Transverse colon (tissue), 4 donors: ENCODE measurements at regions not wholly inside any gene's neighbourhood (a gene's known extent, or its start where the extent isn't known, plus 50 kb on each side); places are given as distances from the start of the nearest gene placed in this dataset.

Source experiments
- DNase-seq: peaks from one replicate; pipeline ENCODE4 v3.0.0-alpha.2; 2019
- H3K27ac ChIP-seq, 4 donors: fragments of 200-600 bp; sonication (generic); 2 replicates each; pipeline ENCODE4 v1.5.1; 2016 to 2018; ENCODE audit warnings: inconsistent platforms in 4 of 4
- H3K27me3 ChIP-seq: fragments of 200-600 bp; sonication (generic); 2 replicates; pipeline ENCODE4 v1.5.1; 2017; ENCODE audit warnings: inconsistent platforms
- H3K36me3 ChIP-seq, 4 donors: fragments of 200-600 bp; sonication (generic); 2 replicates each; pipeline ENCODE4 v1.5.1; 2017 to 2019; ENCODE audit warnings: inconsistent platforms in 4 of 4
- H3K4me1 ChIP-seq, 4 donors: fragments of 200-600 bp; sonication (generic); 2 replicates each; pipeline ENCODE4 v1.5.1; 2017 to 2020; ENCODE audit warnings: inconsistent platforms in 4 of 4
- H3K4me3 ChIP-seq, 4 donors: fragments of 200-600 bp; sonication (generic); 1 replicate in 1 of 4; 2 replicates in 3 of 4; pipeline versions ENCODE4 v1.5.1 to v1.6.1; 2017 to 2019; ENCODE audit warnings: inconsistent platforms in 4 of 4
- H3K9me3 ChIP-seq, 2 donors: fragments of 200-600 bp; sonication (generic); 2 replicates each; pipeline ENCODE4 v1.5.1; 2017 to 2019; ENCODE audit warnings: inconsistent platforms in 2 of 2
- EP300 ChIP-seq: sonication (generic); formaldehyde crosslinking; IDR thresholded peaks from one replicate; pipeline ENCODE4 v1.6.1; 2017; ENCODE audit warnings: antibody characterized with exemption, low read depth
- POLR2A ChIP-seq: fragments of 450-650 bp; IDR thresholded peaks from one replicate; pipeline ENCODE4 v1.6.1; 2016; ENCODE audit warnings: antibody characterized with exemption, mild to moderate bottlenecking, moderate library complexity
- POLR2AphosphoS5 ChIP-seq, 3 donors: sonication (generic); formaldehyde crosslinking; IDR thresholded peaks; one replicate each; pipeline ENCODE4 v1.6.1; 2016; ENCODE audit warnings: antibody characterized with exemption in 3 of 3
- WGBS, 2 donors: methylation state at CpG; one replicate each; pipeline ENCODE4 v1.1.5; 2018; ENCODE audit warnings: low coverage in 1 of 2; 5-methylcytosine and 5-hydroxymethylcytosine counted together
- in situ Hi-C, 4 donors: fragments of 200-750 bp; cut with MboI; loops; one replicate each; pipeline versions ENCODE4 v1.15.0 to v1.15.1; 2017; ENCODE audit warnings: low sequenced_read_pairs in 3 of 4, low pct_ligation_motif_present in 1 of 4, low pct_unique_long_range_greater_than_20kb in 1 of 4
- intact Hi-C: fragments of 100-400 bp; cut with DNase I; formaldehyde crosslinking; loops from one replicate; pipeline ENCODE4 v1.15.1; 2023; ENCODE audit warnings: low total_unique reads
- TF ChIP-seq, protein P1 (sequence below), 5 experiments: fragments of 200-600 bp in 3 of 5; fragments of 450-650 bp in 2 of 5; sonication (generic) in 3 of 5; IDR thresholded peaks; 1 replicate in 2 of 5; 2 replicates in 3 of 5; pipeline ENCODE4 v1.5.1; 2016 to 2017; ENCODE audit warnings: antibody characterized with exemption in 5 of 5, inconsistent platforms in 3 of 5, mild to moderate bottlenecking in 2 of 5, moderate library complexity in 1 of 5

DNA sequence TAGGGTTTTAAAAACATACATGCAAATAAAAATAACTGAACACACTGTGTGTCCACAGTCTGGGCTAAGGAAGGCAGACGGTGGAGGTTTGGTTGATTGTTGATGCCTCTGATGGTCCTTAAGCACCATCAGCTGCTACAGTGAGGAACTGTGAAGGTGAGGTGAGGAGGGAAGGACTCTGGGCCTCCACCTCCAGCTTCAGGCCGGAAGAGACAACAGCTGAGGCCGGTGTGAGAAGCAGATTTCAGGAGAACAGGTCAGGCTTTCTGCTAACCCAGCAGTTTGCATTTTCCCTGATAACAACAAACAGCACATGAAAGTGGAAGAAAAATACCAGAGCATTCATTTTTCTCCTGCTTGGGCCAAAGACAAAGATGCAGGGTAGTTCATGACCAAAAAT is 189.9 kb upstream of the AJAP1 start:
- Histone ChIP-seq H3K36me3 (no peaks in the 10 kb centered on the region), H3K4me3 (no peak overlapping the region), H3K27me3 (no peaks in the 10 kb centered on the region), H3K4me1 (no peaks in the 10 kb centered on the region), H3K27ac (no peak overlapping the region), H3K9me3 (no peaks in the 10 kb centered on the region)
- intact Hi-C loops, result no loop called here
- WGBS, 2 donors, result 80 to 83% methylated on average over 3 of the region's 3 CpGs
- in situ Hi-C loops, result no loop called here
- DNase-seq, result no peak
- TF ChIP-seq POLR2A (no peak), POLR2AphosphoS5 (IDR thresholded peaks at IDR 0.05) (no peak)

GRCh38 chr1:4467241-4467640 is 187.2 kb upstream of the AJAP1 start:
- intact Hi-C loops (no loop called here), in situ Hi-C loops (no loop called here)
- Histone ChIP-seq H3K9me3 (no peaks in the 10 kb centered on the region), H3K4me3 (no peak overlapping the region), H3K36me3 (no peaks in the 10 kb centered on the region), H3K4me1 (no peaks in the 10 kb centered on the region), H3K27me3 (no peaks in the 10 kb centered on the region), H3K27ac (no peak overlapping the region)
- no peak for DNase-seq
- 40 to 74% methylated on average over 1 to 8 of the region's 8 CpGs for WGBS, 2 donors
- TF ChIP-seq EP300, result no peak
- TF ChIP-seq, protein P1, sequence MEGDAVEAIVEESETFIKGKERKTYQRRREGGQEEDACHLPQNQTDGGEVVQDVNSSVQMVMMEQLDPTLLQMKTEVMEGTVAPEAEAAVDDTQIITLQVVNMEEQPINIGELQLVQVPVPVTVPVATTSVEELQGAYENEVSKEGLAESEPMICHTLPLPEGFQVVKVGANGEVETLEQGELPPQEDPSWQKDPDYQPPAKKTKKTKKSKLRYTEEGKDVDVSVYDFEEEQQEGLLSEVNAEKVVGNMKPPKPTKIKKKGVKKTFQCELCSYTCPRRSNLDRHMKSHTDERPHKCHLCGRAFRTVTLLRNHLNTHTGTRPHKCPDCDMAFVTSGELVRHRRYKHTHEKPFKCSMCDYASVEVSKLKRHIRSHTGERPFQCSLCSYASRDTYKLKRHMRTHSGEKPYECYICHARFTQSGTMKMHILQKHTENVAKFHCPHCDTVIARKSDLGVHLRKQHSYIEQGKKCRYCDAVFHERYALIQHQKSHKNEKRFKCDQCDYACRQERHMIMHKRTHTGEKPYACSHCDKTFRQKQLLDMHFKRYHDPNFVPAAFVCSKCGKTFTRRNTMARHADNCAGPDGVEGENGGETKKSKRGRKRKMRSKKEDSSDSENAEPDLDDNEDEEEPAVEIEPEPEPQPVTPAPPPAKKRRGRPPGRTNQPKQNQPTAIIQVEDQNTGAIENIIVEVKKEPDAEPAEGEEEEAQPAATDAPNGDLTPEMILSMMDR (IDR thresholded peaks at IDR 0.05), result no peak

DNA sequence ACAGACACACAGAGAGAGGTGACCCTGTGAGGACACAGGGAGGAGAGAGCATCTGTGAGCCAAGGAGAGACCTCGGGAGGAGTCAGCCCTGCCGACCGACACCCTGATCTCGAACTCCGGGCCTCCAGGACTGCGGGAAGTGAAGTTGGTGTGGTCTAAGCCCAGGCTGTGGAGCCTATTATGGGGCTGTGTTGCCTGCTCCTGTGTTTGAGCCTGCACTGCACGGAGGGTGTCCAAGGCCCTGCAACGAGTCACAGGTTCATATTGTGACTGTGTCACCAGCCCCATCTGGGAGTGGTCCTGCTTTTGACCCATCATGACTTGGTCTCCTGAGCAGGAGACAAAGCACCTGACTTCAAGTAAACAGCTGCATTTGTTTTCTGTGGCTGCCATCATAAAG is 186.0 kb upstream of the AJAP1 start:
- WGBS, 2 donors, result 78% methylated on average over 8 of the region's 8 CpGs; no CpG with 5 or more reads in 1 of the 2 donors
- intact Hi-C loops (no loop called here), in situ Hi-C loops (no loop called here)
- H3K36me3 ChIP-seq, result no peaks in the 10 kb centered on the region
- TF ChIP-seq POLR2A (no peak), EP300 (no peak), POLR2AphosphoS5 (IDR thresholded peaks at IDR 0.05) (no peak)
- TF ChIP-seq, protein P1 (IDR thresholded peaks at IDR 0.05), result no peak
- H3K4me3 ChIP-seq, result no peak overlapping the region
- no peaks in the 10 kb centered on the region for H3K9me3 ChIP-seq
- no peak overlapping the region for H3K27ac ChIP-seq
- no peak for DNase-seq
- no peaks in the 10 kb centered on the region for H3K4me1 ChIP-seq
- H3K27me3 ChIP-seq, result no peaks in the 10 kb centered on the region

DNA sequence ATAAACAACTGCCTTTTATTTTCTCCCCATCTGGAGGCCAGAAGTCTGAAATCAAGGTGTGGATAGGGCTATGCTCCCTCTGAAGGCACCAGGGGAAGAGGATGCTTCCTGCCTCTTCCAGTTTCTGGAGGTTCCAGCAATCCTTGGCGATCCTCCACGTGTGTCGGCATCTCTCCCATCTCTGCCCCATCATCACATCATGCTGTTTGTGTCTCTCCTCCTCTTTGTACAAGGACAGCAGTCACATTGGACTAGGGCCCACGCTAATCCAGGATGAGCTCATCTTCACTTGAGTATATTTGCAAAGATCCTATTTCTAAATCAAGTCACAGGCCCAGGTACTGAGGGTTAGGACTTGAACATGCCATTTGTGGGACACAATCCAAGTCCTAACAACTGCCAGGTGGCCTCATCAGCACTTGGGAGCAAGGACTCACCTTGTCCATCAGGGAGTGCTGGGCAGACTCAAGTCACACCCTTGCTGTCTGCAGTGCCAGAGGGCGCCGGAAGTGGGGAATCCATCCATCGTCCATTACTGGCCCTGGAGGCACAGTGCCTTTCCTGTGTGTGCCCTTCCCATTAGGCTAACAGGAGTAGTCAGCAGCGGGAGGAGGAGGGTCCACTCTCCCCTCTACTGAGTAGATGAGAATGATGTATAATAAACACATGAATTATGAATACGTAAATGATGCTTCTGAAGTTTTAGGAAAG is 185.4 kb upstream of the AJAP1 start:
- H3K27me3 ChIP-seq, result no peaks in the 10 kb centered on the region
- no peak overlapping the region for H3K27ac ChIP-seq
- H3K4me3 ChIP-seq, result no peak overlapping the region
- intact Hi-C loops, result no loop called here
- DNase-seq, result no peak
- H3K9me3 ChIP-seq, result no peaks in the 10 kb centered on the region
- no peaks in the 10 kb centered on the region for H3K36me3 ChIP-seq
- no peaks in the 10 kb centered on the region for H3K4me1 ChIP-seq
- in situ Hi-C loops, result no loop called here
- TF ChIP-seq, protein P1 (IDR thresholded peaks at IDR 0.05), result no peak
- TF ChIP-seq POLR2A (no peak), EP300 (no peak), POLR2AphosphoS5 (IDR thresholded peaks at IDR 0.05) (no peak)
- WGBS, 2 donors, result 74 to 100% methylated on average over 1 to 9 of the region's 9 CpGs

GRCh38 chr1:4476394-4476793 is 178.0 kb upstream of the AJAP1 start:
- Histone ChIP-seq H3K27me3 (no peaks in the 10 kb centered on the region), H3K36me3 (no peaks in the 10 kb centered on the region), H3K4me1 (no peaks in the 10 kb centered on the region), H3K4me3 (no peak overlapping the region), H3K27ac (no peak overlapping the region), H3K9me3 (no peaks in the 10 kb centered on the region)
- no peak for DNase-seq
- in situ Hi-C loops, result no loop called here
- intact Hi-C loops, result no loop called here
- no peak for TF ChIP-seq EP300
- no peak for TF ChIP-seq POLR2A
- no peak for TF ChIP-seq POLR2AphosphoS5 (IDR thresholded peaks at IDR 0.05)
- TF ChIP-seq, protein P1 (IDR thresholded peaks at IDR 0.05), result no peak
